Stimulated activated naive CD8-positive, alpha-beta T cell treated with anti-CD3 and anti-CD28 coated beads, Interleukin-15, amount 100 ng/mL, for 72 hours (primary cell): ENCODE measurements at regions not wholly inside any gene's neighbourhood (a gene's known extent, or its start where the extent isn't known, plus 50 kb on each side); places are given as distances from the start of the nearest gene placed in this dataset.

Source experiments
- ATAC-seq: fragments of 150-1000 bp; cut with Tn5 transposase; 2 replicates; pipeline ENCODE4 v1.10.0; 2021; ENCODE audit warnings: mild to moderate bottlenecking, moderate library complexity
- DNase-seq, 2 donors: peaks; one replicate each; pipeline ENCODE4 v3.0.0; 2021 to 2022
- H3K27ac Mint-ChIP-seq, 2 donors: one replicate each; pipeline ENCODE4 v1.8.0; 2022; ENCODE audit warnings: mild to moderate bottlenecking in 2 of 2, mixed read lengths in 2 of 2, moderate library complexity in 2 of 2
- H3K27me3 Mint-ChIP-seq: one replicate; pipeline ENCODE4 v1.8.0; 2022; ENCODE audit warnings: mixed read lengths
- H3K4me1 Mint-ChIP-seq: one replicate; pipeline ENCODE4 v1.8.0; 2022; ENCODE audit warnings: mild to moderate bottlenecking, mixed read lengths
- H3K4me3 Mint-ChIP-seq, 2 donors: one replicate each; pipeline ENCODE4 v1.8.0; 2022; ENCODE audit warnings: mild to moderate bottlenecking in 2 of 2, mixed read lengths in 2 of 2, moderate library complexity in 1 of 2
- H3K9me3 Mint-ChIP-seq, 2 donors: one replicate each; pipeline ENCODE4 v1.8.0; 2022; ENCODE audit warnings: mixed read lengths in 2 of 2

DNA sequence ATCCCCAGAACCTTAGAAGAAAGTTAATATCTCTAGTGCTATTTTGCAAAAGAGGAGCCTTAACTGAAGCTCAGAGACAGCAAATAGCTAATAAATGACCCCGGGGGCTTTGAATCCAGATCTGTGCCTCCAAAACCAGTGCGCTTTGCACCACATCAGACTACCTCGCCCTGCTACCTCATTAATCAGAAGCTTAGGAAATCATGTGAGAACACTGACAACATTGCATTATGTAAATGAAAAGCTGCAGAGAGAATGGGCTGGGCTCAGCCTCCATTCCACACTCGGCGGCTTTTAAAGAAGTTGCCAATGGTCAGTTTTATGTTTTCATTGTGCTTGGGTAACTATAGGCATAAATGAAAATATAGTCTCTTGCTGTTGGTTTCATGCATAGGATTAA is 54.0 kb upstream of the STMND1 start:
- Mint-ChIP-seq H3K27ac (no peak overlapping the region), H3K4me3 (no peak overlapping the region), H3K27me3 (peaks cover 34% of the 10 kb centered on the region), H3K4me1 (no peaks in the 10 kb centered on the region), H3K9me3 (no peaks in the 10 kb centered on the region)
- no peak for DNase-seq
- ATAC-seq, result no peak

DNA sequence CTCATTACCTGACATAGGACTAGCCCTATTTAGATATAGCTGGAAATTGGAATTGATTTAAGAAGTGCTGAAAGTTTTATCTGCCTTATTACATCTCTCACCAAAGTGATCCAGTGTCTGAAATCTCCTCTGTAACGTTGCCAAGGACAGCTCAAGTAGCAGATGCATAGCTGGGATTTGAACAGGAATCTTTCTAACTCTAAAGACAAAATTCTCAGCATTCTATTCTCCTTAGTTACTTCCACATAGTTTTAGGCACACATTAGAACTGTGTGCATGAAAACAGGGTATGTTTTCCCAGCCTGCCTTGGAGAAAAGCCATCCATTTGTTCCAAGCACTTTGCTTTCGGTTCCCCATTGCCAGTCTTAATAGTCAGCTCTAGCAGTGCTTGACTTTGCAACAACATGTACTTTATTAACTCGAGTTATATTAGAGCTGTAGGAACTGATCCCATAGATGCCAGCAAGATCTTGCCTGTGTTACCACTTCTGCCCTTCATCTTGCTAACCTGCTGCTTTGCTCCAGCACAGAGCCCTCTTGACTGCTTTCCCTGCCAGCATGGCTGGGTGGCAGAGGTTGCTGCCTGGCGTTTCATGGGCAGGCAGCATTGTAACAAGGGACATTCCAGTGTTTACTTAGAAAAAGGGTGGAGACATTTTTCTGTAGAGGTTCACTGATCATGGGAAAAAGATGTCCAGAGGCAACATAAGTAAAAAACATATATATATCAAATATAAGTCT is 56.1 kb upstream of the STMND1 start:
- DNase-seq (no peak), ATAC-seq (no peak)
- Mint-ChIP-seq H3K27me3 (peaks cover 49% of the 10 kb centered on the region), H3K27ac (no peak overlapping the region), H3K9me3 (no peaks in the 10 kb centered on the region), H3K4me3 (no peak overlapping the region), H3K4me1 (no peaks in the 10 kb centered on the region)

- Mint-ChIP-seq H3K4me3 (no peak overlapping the region), H3K27me3 (peaks cover 49% of the 10 kb centered on the region), H3K27ac (no peak overlapping the region), H3K4me1 (no peaks in the 10 kb centered on the region), H3K9me3 (no peaks in the 10 kb centered on the region)
- no peak for ATAC-seq
- no peak for DNase-seq
Measured at GRCh38 chr6:17043148-17043522, 58.7 kb upstream of the STMND1 start.

DNA sequence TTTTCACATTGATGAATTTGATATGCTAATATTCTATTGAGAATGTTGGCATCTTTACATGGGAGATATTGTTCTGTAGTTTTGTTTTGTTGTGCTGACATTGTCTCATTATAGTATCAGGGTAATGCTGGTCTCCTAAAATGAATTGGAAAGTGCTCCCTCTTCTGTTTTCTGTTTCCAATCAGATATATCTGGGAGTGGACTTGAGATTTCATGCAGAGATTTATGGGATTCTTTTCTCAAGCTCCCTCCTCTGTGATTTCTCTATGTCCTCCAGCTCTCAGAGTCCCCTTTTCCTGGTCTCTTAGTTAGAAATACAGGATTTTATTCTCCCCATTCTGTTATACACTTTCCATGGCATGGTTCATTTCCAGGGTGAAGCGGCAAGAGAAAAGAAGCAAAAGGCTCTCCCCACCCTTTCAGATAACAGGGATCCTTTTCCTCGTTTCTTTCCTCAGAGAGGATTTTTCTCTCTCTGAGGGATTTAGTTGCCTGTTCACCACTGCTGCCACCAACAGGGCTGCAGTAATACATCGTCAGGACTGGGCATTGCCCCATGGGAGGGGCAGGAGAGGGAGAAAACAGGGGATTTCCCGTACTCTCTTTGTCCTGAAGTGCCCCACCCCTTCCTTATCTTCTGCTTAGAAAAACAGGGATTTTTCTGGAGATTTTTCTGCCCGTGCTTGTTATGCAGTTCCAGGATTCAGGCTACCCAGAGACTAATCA is 59.3 kb upstream of the STMND1 start:
- Mint-ChIP-seq H3K27me3 (peaks cover 47% of the 10 kb centered on the region), H3K27ac (no peak overlapping the region), H3K4me1 (no peaks in the 10 kb centered on the region), H3K9me3 (no peaks in the 10 kb centered on the region), H3K4me3 (no peak overlapping the region)
- ATAC-seq (no peak), DNase-seq (no peak)

- H3K27me3 Mint-ChIP-seq, result peaks cover 48% of the 10 kb centered on the region
- no peak overlapping the region for H3K4me3 Mint-ChIP-seq
- no peak for DNase-seq
- no peak overlapping the region for H3K27ac Mint-ChIP-seq
- H3K4me1 Mint-ChIP-seq, result no peaks in the 10 kb centered on the region
- no peak for ATAC-seq
- no peaks in the 10 kb centered on the region for H3K9me3 Mint-ChIP-seq
Measured at GRCh38 chr6:17039266-17039665, 62.6 kb upstream of the STMND1 start.

DNA sequence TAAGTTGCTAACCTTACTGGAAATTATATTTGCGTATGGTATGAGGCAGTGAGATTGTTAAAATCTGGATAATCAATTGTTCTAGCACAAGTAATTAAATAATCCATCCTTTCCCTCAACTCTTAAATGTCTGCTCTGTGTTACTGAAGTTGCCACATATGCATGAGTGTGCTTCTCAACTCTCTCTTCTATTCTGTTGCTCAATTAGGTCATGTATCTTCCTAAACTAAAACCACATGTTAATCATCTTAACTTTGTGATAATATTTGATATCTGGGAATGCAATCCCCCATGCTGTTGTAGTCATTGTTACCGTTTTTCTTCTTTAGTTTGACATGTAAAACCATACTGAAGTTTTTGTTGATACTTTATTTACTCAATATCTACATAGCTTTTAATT is 63.5 kb upstream of the STMND1 start:
- H3K4me3 Mint-ChIP-seq, result no peak overlapping the region
- ATAC-seq, result no peak
- no peak overlapping the region for H3K27ac Mint-ChIP-seq
- no peaks in the 10 kb centered on the region for H3K9me3 Mint-ChIP-seq
- no peaks in the 10 kb centered on the region for H3K4me1 Mint-ChIP-seq
- peaks cover 49% of the 10 kb centered on the region for H3K27me3 Mint-ChIP-seq
- DNase-seq, result no peak

GRCh38 chr6:17036065-17036393 is 65.8 kb upstream of the STMND1 start:
- Mint-ChIP-seq H3K27ac (no peak overlapping the region), H3K4me1 (no peaks in the 10 kb centered on the region), H3K27me3 (peaks cover 30% of the 10 kb centered on the region), H3K9me3 (no peaks in the 10 kb centered on the region), H3K4me3 (no peak overlapping the region)
- DNase-seq, result no peak
- ATAC-seq, result no peak

- Mint-ChIP-seq H3K27ac (no peak overlapping the region), H3K4me3 (no peak overlapping the region), H3K4me1 (no peaks in the 10 kb centered on the region), H3K27me3 (peaks cover 30% of the 10 kb centered on the region), H3K9me3 (no peaks in the 10 kb centered on the region)
- DNase-seq (no peak), ATAC-seq (no peak)
Measured at GRCh38 chr6:17035257-17036064, 66.4 kb upstream of the STMND1 start.

GRCh38 chr6:17033746-17034145 is 68.1 kb upstream of the STMND1 start:
- Mint-ChIP-seq H3K27me3 (peaks cover 30% of the 10 kb centered on the region), H3K9me3 (no peaks in the 10 kb centered on the region), H3K4me3 (no peak overlapping the region), H3K27ac (no peak overlapping the region), H3K4me1 (no peaks in the 10 kb centered on the region)
- DNase-seq, result no peak
- ATAC-seq, result no peak

GRCh38 chr6:17032988-17033634 is 68.7 kb upstream of the STMND1 start:
- Mint-ChIP-seq H3K9me3 (no peaks in the 10 kb centered on the region), H3K27me3 (peaks cover 30% of the 10 kb centered on the region), H3K4me1 (no peaks in the 10 kb centered on the region), H3K4me3 (no peak overlapping the region), H3K27ac (no peak overlapping the region)
- ATAC-seq (no peak), DNase-seq (no peak)

- DNase-seq, result no peak
- Mint-ChIP-seq H3K4me3 (no peak overlapping the region), H3K27me3 (peaks cover 34% of the 10 kb centered on the region), H3K9me3 (peaks cover 0 to 3% of the 10 kb centered on the region in 2 donors), H3K4me1 (no peaks in the 10 kb centered on the region), H3K27ac (no peak overlapping the region)
- ATAC-seq, result no peak
Measured at GRCh38 chr6:17032590-17032987, 69.3 kb upstream of the STMND1 start.

DNA sequence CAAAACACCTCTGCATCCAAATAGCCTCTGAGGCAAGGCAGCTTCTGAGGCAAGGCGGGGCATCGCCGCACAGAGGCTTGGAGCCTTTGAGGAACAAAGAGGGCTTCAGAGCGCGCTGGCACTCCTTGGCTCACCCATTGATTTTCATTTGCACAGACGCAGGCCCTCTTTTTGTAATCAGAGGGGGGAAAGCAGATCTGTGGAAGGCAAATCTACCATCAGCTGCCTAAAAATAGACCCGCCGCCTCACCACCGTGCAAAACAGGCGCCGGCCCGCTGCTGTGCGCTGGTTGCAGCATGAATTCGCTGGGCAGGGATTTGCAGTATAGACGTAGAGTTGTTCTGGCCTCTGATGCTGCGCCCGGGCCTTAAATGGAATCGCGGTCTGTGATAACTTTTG is 69.9 kb upstream of the STMND1 start:
- ATAC-seq (no peak), DNase-seq (no peak)
- H3K9me3 Mint-ChIP-seq, result peaks cover 4 to 6% of the 10 kb centered on the region in 2 donors
- no peak overlapping the region for H3K27ac Mint-ChIP-seq
- H3K4me1 Mint-ChIP-seq, result no peaks in the 10 kb centered on the region
- peaks cover 36% of the 10 kb centered on the region for H3K27me3 Mint-ChIP-seq
- no peak overlapping the region for H3K4me3 Mint-ChIP-seq

DNA sequence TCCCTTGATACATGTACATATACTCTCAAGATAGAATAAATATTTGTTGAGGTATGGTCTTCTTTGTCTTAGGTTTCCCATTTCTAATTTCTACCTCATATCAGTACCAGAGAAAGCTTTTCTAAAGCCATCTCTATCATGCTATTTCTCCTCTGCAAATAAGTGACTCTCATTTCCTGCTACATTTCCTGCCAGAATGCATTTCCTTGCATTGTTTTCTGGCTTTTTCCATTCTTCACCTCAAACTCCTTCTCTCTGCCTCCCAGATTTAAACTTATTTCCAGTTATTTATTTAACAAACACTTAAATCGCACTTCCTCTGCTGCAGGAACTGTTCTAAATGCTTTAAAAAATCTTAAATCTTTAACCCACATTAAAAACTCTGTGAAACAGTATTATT is 74.4 kb upstream of the STMND1 start:
- peaks cover 15 to 26% of the 10 kb centered on the region in 2 donors for H3K9me3 Mint-ChIP-seq
- ATAC-seq (no peak), DNase-seq (no peak)
- H3K27me3 Mint-ChIP-seq, result peaks cover 6% of the 10 kb centered on the region
- no peaks in the 10 kb centered on the region for H3K4me1 Mint-ChIP-seq
- H3K27ac Mint-ChIP-seq, result no peak overlapping the region
- H3K4me3 Mint-ChIP-seq, result no peak overlapping the region

DNA sequence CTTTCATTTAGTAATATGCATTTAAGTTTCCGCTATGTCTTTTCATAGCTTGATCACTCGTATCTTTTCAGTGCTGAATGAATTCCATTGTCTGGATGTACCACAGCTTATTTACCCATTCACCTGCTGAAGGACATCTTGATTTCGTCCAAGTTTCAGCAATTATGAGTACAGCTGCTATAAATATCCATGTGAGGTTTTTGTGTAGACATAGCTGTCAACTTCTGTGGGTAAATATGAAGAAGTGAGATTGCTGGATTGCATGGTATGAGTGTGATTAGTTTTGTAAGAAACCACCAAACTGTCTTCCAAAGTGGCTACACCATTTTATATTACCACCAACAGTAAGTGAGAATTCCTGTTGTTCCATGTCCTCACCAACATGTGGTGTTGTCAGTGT is 79.2 kb upstream of the STMND1 start:
- no peak for ATAC-seq
- no peak overlapping the region for H3K4me3 Mint-ChIP-seq
- H3K4me1 Mint-ChIP-seq, result no peaks in the 10 kb centered on the region
- H3K27me3 Mint-ChIP-seq, result peaks cover 13% of the 10 kb centered on the region
- peaks cover 15 to 26% of the 10 kb centered on the region in 2 donors for H3K9me3 Mint-ChIP-seq
- no peak for DNase-seq
- no peak overlapping the region for H3K27ac Mint-ChIP-seq

DNA sequence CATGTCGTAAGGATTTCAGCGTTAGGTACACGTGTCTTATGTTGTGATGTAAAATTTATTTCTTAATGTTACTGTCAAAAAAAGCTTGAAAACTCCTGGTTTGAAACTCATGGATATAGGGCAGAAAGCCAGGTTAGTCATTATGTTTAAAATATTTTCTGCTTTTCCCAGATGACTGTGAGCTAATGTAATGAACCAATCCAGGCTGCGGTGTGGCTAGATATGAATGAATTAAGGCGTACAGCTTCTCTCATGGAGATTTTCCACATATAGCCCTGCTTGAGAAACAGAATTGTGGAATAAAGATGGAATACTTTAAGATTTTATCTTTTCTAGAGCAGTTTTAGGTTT is 80.3 kb upstream of the STMND1 start:
- peaks cover 21% of the 10 kb centered on the region for H3K27me3 Mint-ChIP-seq
- H3K4me1 Mint-ChIP-seq, result peaks cover 4% of the 10 kb centered on the region
- ATAC-seq (no peak), DNase-seq (no peak)
- no peak overlapping the region for H3K27ac Mint-ChIP-seq
- no peak overlapping the region for H3K4me3 Mint-ChIP-seq
- H3K9me3 Mint-ChIP-seq, result peaks cover 10 to 23% of the 10 kb centered on the region in 2 donors
